Psoas muscle (tissue), 7 donors: ENCODE measurements at regions not wholly inside any gene's neighbourhood (a gene's known extent, or its start where the extent isn't known, plus 50 kb on each side); places are given as distances from the start of the nearest gene placed in this dataset.

Experiments used
- ATAC-seq, 4 donors: fragments of 200-7000 bp; cut with Tn5 transposase; one replicate each; pipeline ENCODE4 v1.9.1; 2020; ENCODE audit warnings: moderate library complexity in 3 of 4, mild to moderate bottlenecking in 2 of 4
- DNase-seq, 2 donors: peaks; one replicate each; pipeline ENCODE4 v3.0.0-alpha.2; 2020
- H3K27ac ChIP-seq: fragments of 200-600 bp; one replicate; pipeline ENCODE4 v1.8.0; 2022
- H3K27me3 ChIP-seq, 3 donors: fragments of 200-600 bp in 1 of 3; one replicate each; pipeline versions ENCODE4 v1.6.1 to v1.8.0; 2013 to 2022; ENCODE audit warnings: low read length in 2 of 3, mild to moderate bottlenecking in 2 of 3, moderate library complexity in 1 of 3; ENCODE audit not compliant: insufficient read depth in 3 of 3
- H3K36me3 ChIP-seq, 2 donors: fragments of 200-600 bp in 1 of 2; one replicate each; pipeline versions ENCODE4 v1.6.1 to v1.8.0; 2013 to 2022; ENCODE audit warnings: low read depth in 1 of 2, mild to moderate bottlenecking in 1 of 2, moderate library complexity in 1 of 2; ENCODE audit not compliant: insufficient read depth in 1 of 2
- H3K4me1 ChIP-seq: fragments of 200-600 bp; one replicate; pipeline ENCODE4 v1.8.0; 2022
- H3K4me3 ChIP-seq: fragments of 200-600 bp; one replicate; pipeline ENCODE4 v1.8.0; 2022; ENCODE audit warnings: mild to moderate bottlenecking
- H3K9me3 ChIP-seq: fragments of 200-600 bp; one replicate; pipeline ENCODE4 v1.8.0; 2022
- CTCF ChIP-seq: fragments of 200-600 bp; IDR thresholded peaks from one replicate; pipeline ENCODE4 v1.8.0; 2022; ENCODE audit warnings: antibody characterized with exemption
- WGBS, 3 donors: extraction: QIAGEN DNeasy Blood & Tissue Kit; methylation state at CpG; one replicate each; pipeline versions ENCODE4 v1.1.6 to v1.1.7; 2013; 5-methylcytosine and 5-hydroxymethylcytosine counted together
- intact Hi-C, 2 donors: fragments of 100-400 bp; cut with DNase I; formaldehyde crosslinking; loops; one replicate each; pipeline versions ENCODE4 v1.11.0 to v1.14.2; 2022
- donor health status: healthy with polysubstance abuse.
- donor health status: DM: no; HTN: no; CAD: no; lungs with moderate emphysema.
- donor health status: Bipolar disorder and iron deficiency.
- donor health status: healthy.
- donor health status: DM: yes; HTN: yes; CAD: no.
- donor health status: DM: no; HTN: no; CAD: no.
- donor health status: DM: yes; HTN: yes; CAD: no.

- no peak for TF ChIP-seq CTCF
- intact Hi-C loops = no loop called here
Measured at GRCh38 chr12:60529261-60529660, 933.4 kb downstream of the SLC16A7 start.

GRCh38 chr12:60529723-60530122 is 933.9 kb downstream of the SLC16A7 start:
- DNase-seq (no peak), ATAC-seq (no peak)
- Histone ChIP-seq H3K4me3 (no peak overlapping the region), H3K27me3 (no peaks in the 10 kb centered on the region), H3K4me1 (no peaks in the 10 kb centered on the region), H3K36me3 (no peaks in the 10 kb centered on the region), H3K27ac (no peak overlapping the region), H3K9me3 (no peaks in the 10 kb centered on the region)
- 81 to 94% (median 87%) methylated on average over 1 of the region's 1 CpG for WGBS, 3 donors
- TF ChIP-seq CTCF = no peak
- intact Hi-C loops = loop anchor here in 1 of 2 donors (5.0 kb wide), 1 partner anchor 818 kb away; no protein-coding TSS in a partner anchor

More at GRCh38 chr12:60529261-60529660, 933.4 kb downstream of the SLC16A7 start:
- ATAC-seq (no peak), DNase-seq (no peak)
- no peaks in the 10 kb centered on the region for H3K27me3 ChIP-seq
- no peaks in the 10 kb centered on the region for H3K9me3 ChIP-seq
- H3K27ac ChIP-seq = no peak overlapping the region
- H3K4me3 ChIP-seq = no peak overlapping the region
- no peaks in the 10 kb centered on the region for H3K36me3 ChIP-seq
- H3K4me1 ChIP-seq = no peaks in the 10 kb centered on the region
- 76 to 93% (median 82%) methylated on average over 1 of the region's 1 CpG for WGBS, 3 donors

- H3K27ac ChIP-seq = no peak overlapping the region
Measured at GRCh38 chr12:60535363-60535762, 939.5 kb downstream of the SLC16A7 start.

GRCh38 chr12:60539592-60539991 is 943.8 kb downstream of the SLC16A7 start:
- DNase-seq = no peak
- Histone ChIP-seq H3K4me1 (no peaks in the 10 kb centered on the region), H3K27ac (no peak overlapping the region), H3K27me3 (no peaks in the 10 kb centered on the region), H3K36me3 (no peaks in the 10 kb centered on the region), H3K4me3 (no peak overlapping the region), H3K9me3 (no peaks in the 10 kb centered on the region)
- intact Hi-C loops = no loop called here
- no peak for ATAC-seq
- 42 to 52% (median 51%) methylated on average over 5 of the region's 5 CpGs for WGBS, 3 donors
- no peak for TF ChIP-seq CTCF

More at GRCh38 chr12:60535363-60535762, 939.5 kb downstream of the SLC16A7 start:
- DNase-seq (no peak), ATAC-seq (no peak)
- TF ChIP-seq CTCF = no peak
- H3K36me3 ChIP-seq = no peaks in the 10 kb centered on the region
- no peaks in the 10 kb centered on the region for H3K9me3 ChIP-seq
- no peak overlapping the region for H3K4me3 ChIP-seq
- intact Hi-C loops = no loop called here
- no peaks in the 10 kb centered on the region for H3K4me1 ChIP-seq
- H3K27me3 ChIP-seq = no peaks in the 10 kb centered on the region

GRCh38 chr12:60568914-60569313 is 973.1 kb downstream of the SLC16A7 start:
- H3K36me3 ChIP-seq = no peaks in the 10 kb centered on the region
- DNase-seq (no peak), ATAC-seq (no peak)
- no peak overlapping the region for H3K27ac ChIP-seq
- H3K4me3 ChIP-seq = no peak overlapping the region
- no peak for TF ChIP-seq CTCF
- intact Hi-C loops = no loop called here
- no peaks in the 10 kb centered on the region for H3K4me1 ChIP-seq
- 68 to 73% (median 71%) methylated on average over 2 of the region's 2 CpGs for WGBS, 3 donors
- no peaks in the 10 kb centered on the region for H3K9me3 ChIP-seq
- no peaks in the 10 kb centered on the region for H3K27me3 ChIP-seq
